IMR-90 (cell line): ENCODE measurements at regions not wholly inside any gene's neighbourhood (a gene's known extent, or its start where the extent isn't known, plus 50 kb on each side); places are given as distances from the start of the nearest gene placed in this dataset.

Source experiments
- ATAC-seq: fragments of 200-7000 bp; cut with Tn5 transposase; 2 replicates; pipeline ENCODE4 v1.9.1; 2020; ENCODE audit warnings: low read depth, mild to moderate bottlenecking, moderate library complexity
- BruUV-seq: library from RNA; stranded (reverse); fragments of 400-500 nt; replicated peaks from 2 replicates; lab custom pipeline; 2021; lab: Mats Ljungman, UMichigan
- CTCF ChIA-PET: fragments of 300-600 bp; formaldehyde crosslinking; extraction: SDS; loops from one replicate; lab custom pipeline; 2021; ENCODE audit warnings: antibody characterized with exemption; lab: Yijun Ruan, JAX
- POLR2A ChIA-PET: fragments of 300-600 bp; sonication (Branson Sonifier 250); formaldehyde crosslinking; loops from one replicate; lab custom pipeline; 2022; ENCODE audit warnings: antibody characterized with exemption; ENCODE audit not compliant: unreplicated experiment; lab: Charles Lee
- DNase-seq: peaks from one replicate; pipeline ENCODE4 v3.0.0; 2013
- H2AFZ ChIP-seq: replicated peaks from 2 replicates; pipeline ENCODE3; 2013; ENCODE audit warnings: low read length, mild to moderate bottlenecking; ENCODE audit not compliant: poor library complexity
- H2AK5ac ChIP-seq: 2 replicates; pipeline ENCODE4 v1.6.1; 2013; ENCODE audit warnings: low read depth, low read length, inconsistent platforms
- H2AK9ac ChIP-seq: replicated peaks from 2 replicates; pipeline ENCODE3; 2013; ENCODE audit warnings: mild to moderate bottlenecking, low read depth, low read length, moderate library complexity; ENCODE audit not compliant: poor library complexity
- H2BK120ac ChIP-seq: 2 replicates; pipeline ENCODE4 v1.6.1; 2013; ENCODE audit warnings: low read depth, low read length, inconsistent platforms
- H2BK15ac ChIP-seq: 3 replicates; pipeline ENCODE4 v1.6.1; 2013; ENCODE audit warnings: low read depth, low read length, inconsistent platforms
- H2BK20ac ChIP-seq: 2 replicates; pipeline ENCODE4 v1.6.1; 2013; ENCODE audit warnings: low read depth, mild to moderate bottlenecking, inconsistent platforms, low read length, moderate library complexity
- H2BK5ac ChIP-seq: 2 replicates; pipeline ENCODE4 v1.6.1; 2013; ENCODE audit warnings: mild to moderate bottlenecking, low read depth, low read length, inconsistent platforms; ENCODE audit not compliant: poor library complexity, severe bottlenecking
- H3K14ac ChIP-seq: replicated peaks from 2 replicates; pipeline ENCODE4 v1.6.1; 2013; ENCODE audit warnings: low read depth, low read length, inconsistent platforms
- H3K18ac ChIP-seq: 2 replicates; pipeline ENCODE4 v1.6.1; 2013; ENCODE audit warnings: low read depth, low read length, control low read depth
- H3K23ac ChIP-seq: 2 replicates; pipeline ENCODE4 v1.6.1; 2013; ENCODE audit warnings: low read depth, low read length, inconsistent platforms
- H3K27ac ChIP-seq: 2 replicates; pipeline ENCODE4 v1.5.1; 2013; ENCODE audit warnings: mild to moderate bottlenecking, control low read depth, low read length; ENCODE audit not compliant: insufficient read depth
- H3K27me3 ChIP-seq: 2 replicates; pipeline ENCODE4 v1.6.1; 2013; ENCODE audit warnings: low read length; ENCODE audit not compliant: control insufficient read depth, insufficient read depth
- H3K36me3 ChIP-seq: 2 replicates; pipeline ENCODE4 v1.6.1; 2013; ENCODE audit warnings: low read length, mixed read lengths; ENCODE audit not compliant: control insufficient read depth, insufficient read depth
- H3K4ac ChIP-seq: 2 replicates; pipeline ENCODE4 v1.6.1; 2013; ENCODE audit warnings: low read depth, low read length, inconsistent platforms
- H3K4me1 ChIP-seq: 2 replicates; pipeline ENCODE4 v1.6.1; 2013; ENCODE audit warnings: low read length, mixed read lengths; ENCODE audit not compliant: control insufficient read depth, insufficient read depth
- H3K4me2 ChIP-seq: 2 replicates; pipeline ENCODE4 v1.6.1; 2013; ENCODE audit warnings: low read depth, mild to moderate bottlenecking, control low read depth, low read length, moderate library complexity
- H3K4me3 ChIP-seq: 2 replicates; pipeline ENCODE4 v1.5.1; 2013; ENCODE audit warnings: low read depth, mild to moderate bottlenecking, control low read depth, low read length, moderate library complexity; ENCODE audit not compliant: insufficient read depth
- H3K56ac ChIP-seq: 2 replicates; pipeline ENCODE4 v1.6.1; 2013; ENCODE audit warnings: low read length, inconsistent platforms; ENCODE audit not compliant: insufficient read depth; ENCODE audit errors: extremely low read depth
- H3K79me1 ChIP-seq, 2 experiments: 2 replicates each; pipeline ENCODE4 v1.6.1; 2013; ENCODE audit warnings: low read length in 2 of 2, inconsistent platforms in 1 of 2, low read depth in 1 of 2
- H3K9ac ChIP-seq: 2 replicates; pipeline ENCODE4 v1.6.1; 2013; ENCODE audit warnings: low read depth, low read length, control low read depth
- H3K9me1 ChIP-seq: 2 replicates; pipeline ENCODE4 v1.6.1; 2013; ENCODE audit warnings: low read length, inconsistent platforms; ENCODE audit not compliant: insufficient read depth
- H3K9me3 ChIP-seq: 2 replicates; pipeline ENCODE4 v1.6.1; 2013; ENCODE audit warnings: low read length; ENCODE audit not compliant: control insufficient read depth, insufficient read depth
- H4K20me1 ChIP-seq: 2 replicates; pipeline ENCODE4 v1.6.1; 2013; ENCODE audit warnings: low read length, inconsistent platforms; ENCODE audit not compliant: insufficient read depth
- H4K5ac ChIP-seq: 2 replicates; pipeline ENCODE4 v1.6.1; 2013; ENCODE audit warnings: mild to moderate bottlenecking, low read depth, low read length, control low read depth
- H4K8ac ChIP-seq, 2 experiments: 2 replicates each; pipeline ENCODE4 v1.6.1; 2013; ENCODE audit warnings: low read depth in 2 of 2, low read length in 2 of 2, control low read depth in 1 of 2, inconsistent platforms in 1 of 2
- H4K91ac ChIP-seq: 2 replicates; pipeline ENCODE4 v1.6.1; 2013; ENCODE audit warnings: low read depth, low read length, inconsistent platforms; ENCODE audit not compliant: insufficient read depth
- BHLHE40 ChIP-seq: fragments of 150-350 bp; IDR thresholded peaks from 2 replicates; pipeline ENCODE4 v1.6.1; 2016; ENCODE audit warnings: mild to moderate bottlenecking, low read depth, low read length
- CEBPB ChIP-seq: IDR thresholded peaks from 2 replicates; pipeline ENCODE4 v1.6.1; 2012; ENCODE audit warnings: low read depth, low read length, improper control_type of control experiment
- CHD1 ChIP-seq: IDR thresholded peaks from 2 replicates; pipeline ENCODE4 v1.6.1; 2012; ENCODE audit warnings: low read depth, low read length, improper control_type of control experiment
- ELK1 ChIP-seq: fragments of 150-350 bp; IDR thresholded peaks from 2 replicates; pipeline ENCODE4 v1.6.1; 2016; ENCODE audit warnings: low read depth, mild to moderate bottlenecking, low read length, moderate library complexity, borderline replicate concordance
- FOS ChIP-seq: fragments of 150-350 bp; IDR thresholded peaks from 2 replicates; pipeline ENCODE4 v1.6.1; 2016; ENCODE audit warnings: low read depth, low read length
- MAFK ChIP-seq: IDR thresholded peaks from 2 replicates; pipeline ENCODE4 v1.6.1; 2012; ENCODE audit warnings: low read depth, low read length, improper control_type of control experiment
- MAZ ChIP-seq: IDR thresholded peaks from 2 replicates; pipeline ENCODE4 v1.6.1; 2012; ENCODE audit warnings: low read depth, mild to moderate bottlenecking, low read length, improper control_type of control experiment, moderate library complexity, borderline replicate concordance
- MXI1 ChIP-seq: IDR thresholded peaks from 2 replicates; pipeline ENCODE4 v1.6.1; 2012; ENCODE audit warnings: low read depth, mild to moderate bottlenecking, low read length, moderate library complexity, borderline replicate concordance
- NFE2L2 ChIP-seq: fragments of 150-350 bp; IDR thresholded peaks from 2 replicates; pipeline ENCODE4 v1.6.1; 2016; ENCODE audit warnings: low read depth, mild to moderate bottlenecking, low read length
- POLR2A ChIP-seq: IDR thresholded peaks from 2 replicates; pipeline ENCODE4 v1.6.1; 2012; ENCODE audit warnings: mild to moderate bottlenecking, low read depth, low read length
- RAD21 ChIP-seq: IDR thresholded peaks from 2 replicates; pipeline ENCODE4 v1.6.1; 2012; ENCODE audit warnings: low read length, improper control_type of control experiment
- RCOR1 ChIP-seq: IDR thresholded peaks from 2 replicates; pipeline ENCODE4 v1.6.1; 2012; ENCODE audit warnings: mild to moderate bottlenecking, low read length, improper control_type of control experiment; ENCODE audit not compliant: insufficient replicate concordance
- RFX5 ChIP-seq: IDR thresholded peaks from 2 replicates; pipeline ENCODE4 v1.8.0; 2012; ENCODE audit warnings: low read depth, mild to moderate bottlenecking, low read length, moderate library complexity
- SMC3 ChIP-seq: fragments of 150-350 bp; IDR thresholded peaks from 2 replicates; pipeline ENCODE4 v1.6.1; 2016; ENCODE audit warnings: low read depth, mild to moderate bottlenecking, antibody characterized with exemption, low read length, moderate library complexity
- WGBS, 2 experiments: methylation state at CpG; one replicate each; pipeline versions ENCODE4 v1.1.5 to v1.1.7; 2013; ENCODE audit warnings: missing lambda C conversion rate in 2 of 2; ENCODE audit not compliant: insufficient read length in 1 of 2; ENCODE audit errors: extremely low coverage in 2 of 2; 5-methylcytosine and 5-hydroxymethylcytosine counted together
- dilution Hi-C: fragments of 300-500 bp; cut with HindIII; formaldehyde crosslinking; loops from one replicate; pipeline ENCODE4 v1.14.3; 2018; ENCODE audit warnings: low sequenced_read_pairs; ENCODE audit not compliant: unreplicated experiment
- in situ Hi-C: fragments of 300-500 bp; cut with MboI; formaldehyde crosslinking; loops from 3 replicates; pipeline ENCODE4 v1.14.3; 2019; ENCODE audit warnings: low sequenced_read_pairs, inconsistent platforms, mixed read lengths
- intact Hi-C: fragments of 100-400 bp; cut with micrococcal nuclease; formaldehyde crosslinking; loops from 2 replicates; pipeline ENCODE4 v1.10.0; 2022
- TF ChIP-seq, protein P1 (sequence below): fragments of 150-350 bp; IDR thresholded peaks from 2 replicates; pipeline ENCODE4 v1.6.1; 2017; ENCODE audit warnings: mild to moderate bottlenecking, antibody characterized with exemption, low read length, low read depth
- TF ChIP-seq, protein P2 (sequence below): conservative IDR thresholded peaks from 2 replicates; pipeline ENCODE4 v1.5.1; 2012; ENCODE audit warnings: mild to moderate bottlenecking, low read depth, low read length, improper control_type of control experiment

DNA sequence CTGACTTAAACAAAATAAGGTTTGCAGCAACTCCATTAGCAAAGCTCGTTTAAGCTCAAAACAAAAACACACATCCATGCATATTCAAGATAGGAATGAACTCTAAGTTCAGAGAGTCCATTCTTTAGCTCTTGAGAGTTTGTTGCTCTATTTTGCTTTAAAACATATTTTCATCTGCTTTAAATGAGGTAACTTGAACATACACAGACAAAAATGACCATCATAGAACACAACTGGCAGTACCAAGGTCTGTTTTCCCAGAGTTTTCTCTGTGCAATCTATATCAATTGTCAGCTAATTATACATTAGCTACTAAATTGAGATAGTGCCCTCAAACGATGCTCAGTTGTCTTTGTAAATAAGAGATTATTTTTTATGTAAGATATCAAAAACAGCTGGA, 423.2 kb upstream of the ANO3 start:
- Histone ChIP-seq H3K23ac (no peak overlapping the region), H2AK9ac (no peak overlapping the region), H3K9ac (no peak overlapping the region), H3K27me3 (no peaks in the 10 kb centered on the region), H3K36me3 (no peaks in the 10 kb centered on the region), H4K8ac (no peak overlapping the region), H2BK5ac (no peak overlapping the region), H3K4me3 (no peak overlapping the region), H3K9me3 (no peaks in the 10 kb centered on the region), H3K27ac (no peak overlapping the region), H2BK120ac (no peak overlapping the region), H3K14ac (no peak overlapping the region), H2BK20ac (no peak overlapping the region), H4K91ac (no peak overlapping the region), H2AFZ (no peak overlapping the region), H3K56ac (no peak overlapping the region), H3K18ac (no peak overlapping the region), H2BK15ac (no peak overlapping the region), H4K5ac (no peak overlapping the region), H2AK5ac (no peak overlapping the region), H3K4me2 (no peak overlapping the region), H3K4ac (no peak overlapping the region), H3K4me1 (no peaks in the 10 kb centered on the region), H3K79me1 (no peaks in the 10 kb centered on the region), H4K20me1 (no peaks in the 10 kb centered on the region), H3K9me1 (no peaks in the 10 kb centered on the region)
- TF ChIP-seq RFX5: no peak
- TF ChIP-seq NFE2L2: no peak
- TF ChIP-seq RCOR1: no peak
- TF ChIP-seq CHD1: no peak
- TF ChIP-seq BHLHE40: no peak
- TF ChIP-seq, protein P1, sequence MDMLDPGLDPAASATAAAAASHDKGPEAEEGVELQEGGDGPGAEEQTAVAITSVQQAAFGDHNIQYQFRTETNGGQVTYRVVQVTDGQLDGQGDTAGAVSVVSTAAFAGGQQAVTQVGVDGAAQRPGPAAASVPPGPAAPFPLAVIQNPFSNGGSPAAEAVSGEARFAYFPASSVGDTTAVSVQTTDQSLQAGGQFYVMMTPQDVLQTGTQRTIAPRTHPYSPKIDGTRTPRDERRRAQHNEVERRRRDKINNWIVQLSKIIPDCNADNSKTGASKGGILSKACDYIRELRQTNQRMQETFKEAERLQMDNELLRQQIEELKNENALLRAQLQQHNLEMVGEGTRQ: no peak
- no peak for TF ChIP-seq RAD21
- no peak for TF ChIP-seq FOS
- TF ChIP-seq MAZ: no peak
- TF ChIP-seq, protein P2, sequence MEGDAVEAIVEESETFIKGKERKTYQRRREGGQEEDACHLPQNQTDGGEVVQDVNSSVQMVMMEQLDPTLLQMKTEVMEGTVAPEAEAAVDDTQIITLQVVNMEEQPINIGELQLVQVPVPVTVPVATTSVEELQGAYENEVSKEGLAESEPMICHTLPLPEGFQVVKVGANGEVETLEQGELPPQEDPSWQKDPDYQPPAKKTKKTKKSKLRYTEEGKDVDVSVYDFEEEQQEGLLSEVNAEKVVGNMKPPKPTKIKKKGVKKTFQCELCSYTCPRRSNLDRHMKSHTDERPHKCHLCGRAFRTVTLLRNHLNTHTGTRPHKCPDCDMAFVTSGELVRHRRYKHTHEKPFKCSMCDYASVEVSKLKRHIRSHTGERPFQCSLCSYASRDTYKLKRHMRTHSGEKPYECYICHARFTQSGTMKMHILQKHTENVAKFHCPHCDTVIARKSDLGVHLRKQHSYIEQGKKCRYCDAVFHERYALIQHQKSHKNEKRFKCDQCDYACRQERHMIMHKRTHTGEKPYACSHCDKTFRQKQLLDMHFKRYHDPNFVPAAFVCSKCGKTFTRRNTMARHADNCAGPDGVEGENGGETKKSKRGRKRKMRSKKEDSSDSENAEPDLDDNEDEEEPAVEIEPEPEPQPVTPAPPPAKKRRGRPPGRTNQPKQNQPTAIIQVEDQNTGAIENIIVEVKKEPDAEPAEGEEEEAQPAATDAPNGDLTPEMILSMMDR: no peak
- no peak for TF ChIP-seq MXI1
- TF ChIP-seq SMC3: no peak
- TF ChIP-seq MAFK: no peak
- no peak for TF ChIP-seq POLR2A
- TF ChIP-seq CEBPB: no peak
- no peak for TF ChIP-seq ELK1
- CTCF ChIA-PET: no interaction called here
- intact Hi-C loops: no loop called here
- no TSS peak for BruUV-seq
- no peak for ATAC-seq
- POLR2A ChIA-PET: interaction anchor here (0.7 kb wide), 1 partner anchor 15 kb away, joined by 3 read pairs; no protein-coding TSS in a partner anchor
- no CpG with 5 or more reads among the region's 2 CpGs for WGBS, 2 experiments
- no peak for DNase-seq
- dilution Hi-C loops: no loop called here
- in situ Hi-C loops: no loop called here
